ENCODE measurements at regions not wholly inside any gene's neighbourhood (a gene's known extent, or its start where the extent isn't known, plus 50 kb on each side); places are given as distances from the start of the nearest gene placed in this dataset.

DNA sequence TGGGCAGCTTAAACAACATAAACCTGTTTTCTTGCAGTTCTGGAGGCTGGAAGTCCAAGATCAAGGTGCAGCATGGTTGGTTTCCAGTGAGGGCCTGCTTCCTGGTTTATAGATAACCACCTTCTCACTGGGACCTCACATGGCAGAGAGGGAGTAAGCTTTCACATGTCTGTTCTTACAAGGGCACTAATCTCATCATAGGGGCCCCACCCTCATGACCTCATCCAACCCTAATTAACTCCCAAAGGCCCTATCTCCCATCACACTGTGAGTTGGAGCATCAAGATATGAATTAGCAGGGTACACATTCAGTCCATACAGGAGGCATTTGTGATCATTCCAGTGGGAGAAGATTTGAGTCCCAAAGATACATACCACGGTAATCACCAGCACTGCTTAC lies 50.5 kb upstream of the GRIN2A start:
- no peaks in the 10 kb centered on the region for H3K36me3 ChIP-seq (ENCODE audit: low read depth)
- no peaks in the 10 kb centered on the region for H3K4me1 ChIP-seq (ENCODE audit: low read depth)
- no peaks in the 10 kb centered on the region for H3K9me3 ChIP-seq
- no peak overlapping the region for H3K4me3 ChIP-seq
- TF ChIP-seq, protein P1, sequence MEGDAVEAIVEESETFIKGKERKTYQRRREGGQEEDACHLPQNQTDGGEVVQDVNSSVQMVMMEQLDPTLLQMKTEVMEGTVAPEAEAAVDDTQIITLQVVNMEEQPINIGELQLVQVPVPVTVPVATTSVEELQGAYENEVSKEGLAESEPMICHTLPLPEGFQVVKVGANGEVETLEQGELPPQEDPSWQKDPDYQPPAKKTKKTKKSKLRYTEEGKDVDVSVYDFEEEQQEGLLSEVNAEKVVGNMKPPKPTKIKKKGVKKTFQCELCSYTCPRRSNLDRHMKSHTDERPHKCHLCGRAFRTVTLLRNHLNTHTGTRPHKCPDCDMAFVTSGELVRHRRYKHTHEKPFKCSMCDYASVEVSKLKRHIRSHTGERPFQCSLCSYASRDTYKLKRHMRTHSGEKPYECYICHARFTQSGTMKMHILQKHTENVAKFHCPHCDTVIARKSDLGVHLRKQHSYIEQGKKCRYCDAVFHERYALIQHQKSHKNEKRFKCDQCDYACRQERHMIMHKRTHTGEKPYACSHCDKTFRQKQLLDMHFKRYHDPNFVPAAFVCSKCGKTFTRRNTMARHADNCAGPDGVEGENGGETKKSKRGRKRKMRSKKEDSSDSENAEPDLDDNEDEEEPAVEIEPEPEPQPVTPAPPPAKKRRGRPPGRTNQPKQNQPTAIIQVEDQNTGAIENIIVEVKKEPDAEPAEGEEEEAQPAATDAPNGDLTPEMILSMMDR (IDR thresholded peaks at IDR 0.05) = no peak
- ATAC-seq = no peak
- no peak for DNase-seq
- intact Hi-C loops (cut with DNase I, micrococcal nuclease) = no loop called here

DNA sequence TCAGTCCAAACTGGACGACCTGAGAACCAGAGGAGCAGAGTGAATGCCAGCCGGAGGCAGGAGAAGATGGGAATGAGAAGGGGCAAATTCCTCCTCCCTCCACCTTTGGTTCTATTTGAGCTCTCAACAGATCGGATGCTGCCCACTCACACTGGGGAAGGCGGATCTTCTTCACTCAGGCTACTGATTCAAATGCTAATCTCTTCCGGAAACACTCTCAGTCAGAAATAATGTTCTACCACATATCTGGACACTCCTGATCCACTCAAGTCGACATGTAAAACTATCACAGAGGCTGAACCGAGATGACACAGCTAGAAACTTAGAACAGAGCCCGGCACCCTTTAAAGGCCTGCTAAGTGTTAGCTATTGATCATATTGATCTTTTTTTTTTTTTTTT lies 57.4 kb upstream of the GRIN2A start:
- H3K4me1 ChIP-seq (ENCODE audit: low read depth) = no peaks in the 10 kb centered on the region
- H3K4me3 ChIP-seq = no peak overlapping the region
- no peaks in the 10 kb centered on the region for H3K36me3 ChIP-seq (ENCODE audit: low read depth)
- DNase-seq = no peak
- H3K9me3 ChIP-seq = no peaks in the 10 kb centered on the region
- intact Hi-C loops (cut with DNase I, micrococcal nuclease) = no loop called here
- ATAC-seq = no peak
- TF ChIP-seq, protein P1 (IDR thresholded peaks at IDR 0.05) = no peak

DNA sequence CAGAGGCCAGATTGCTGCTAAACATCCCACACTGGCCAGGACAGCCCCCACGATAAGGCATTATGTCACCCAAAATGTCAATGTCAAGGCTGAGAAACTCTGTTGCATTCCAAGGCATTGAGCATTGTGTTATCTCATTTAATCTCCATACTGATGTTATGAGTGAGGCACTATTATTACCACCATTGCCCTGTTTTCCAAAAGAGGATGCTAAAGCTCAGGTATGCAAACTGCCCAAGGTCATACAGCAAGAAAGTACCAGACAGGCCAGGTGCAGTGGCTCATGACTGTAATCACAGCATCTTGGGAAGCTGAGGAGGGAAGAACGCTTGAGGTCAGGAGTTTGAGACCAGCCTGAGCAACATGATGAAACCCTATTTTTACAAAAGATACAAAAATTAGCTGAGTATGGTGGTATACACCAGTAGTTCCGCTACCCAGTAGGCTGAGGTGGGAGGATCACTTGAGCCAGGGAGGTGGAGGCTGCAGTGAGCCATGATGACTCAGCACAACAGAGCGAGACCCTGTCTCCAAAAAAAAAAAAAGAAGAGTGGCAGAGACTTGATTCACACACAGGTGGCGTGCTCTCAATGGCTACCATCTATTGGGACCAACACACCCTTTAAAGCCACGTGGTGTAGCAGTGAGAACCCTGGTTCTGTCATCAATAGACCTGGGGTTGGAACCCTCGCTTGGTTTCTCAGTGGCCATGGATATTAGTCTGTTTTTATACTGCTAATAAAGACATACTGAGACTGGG lies 58.8 kb upstream of the GRIN2A start:
- intact Hi-C loops (cut with DNase I, micrococcal nuclease) = no loop called here
- Histone ChIP-seq H3K9me3 (no peaks in the 10 kb centered on the region), H3K4me1 (ENCODE audit: low read depth) (no peaks in the 10 kb centered on the region), H3K4me3 (no peak overlapping the region), H3K36me3 (ENCODE audit: low read depth) (no peaks in the 10 kb centered on the region)
- TF ChIP-seq, protein P1 (IDR thresholded peaks at IDR 0.05) = no peak
- DNase-seq (no peak), ATAC-seq (no peak)

GRCh38 chr16:10242097-10242496 lies 59.9 kb upstream of the GRIN2A start:
- H3K4me1 ChIP-seq (ENCODE audit: low read depth) = no peaks in the 10 kb centered on the region
- DNase-seq = no peak
- ATAC-seq = no peak

GRCh38 chr16:10242916-10243315 lies 60.7 kb upstream of the GRIN2A start:
- TF ChIP-seq, protein P1 (IDR thresholded peaks at IDR 0.05) = no peak
- no peaks in the 10 kb centered on the region for H3K9me3 ChIP-seq
- DNase-seq = no peak
- H3K4me1 ChIP-seq (ENCODE audit: low read depth) = no peaks in the 10 kb centered on the region
- no peak overlapping the region for H3K4me3 ChIP-seq
- no peak for ATAC-seq
- H3K36me3 ChIP-seq (ENCODE audit: low read depth) = no peaks in the 10 kb centered on the region
- intact Hi-C loops (cut with DNase I, micrococcal nuclease) = no loop called here

More at GRCh38 chr16:10242097-10242496, 59.9 kb upstream of the GRIN2A start:
- Histone ChIP-seq H3K9me3 (no peaks in the 10 kb centered on the region), H3K4me3 (no peak overlapping the region), H3K36me3 (ENCODE audit: low read depth) (no peaks in the 10 kb centered on the region)
- intact Hi-C loops (cut with DNase I, micrococcal nuclease) = no loop called here
- TF ChIP-seq, protein P1 (IDR thresholded peaks at IDR 0.05) = no peak

All from mucosa of descending colon (tissue), 3 donors.